Epithelial cell of prostate (primary cell): ENCODE measurements at regions not wholly inside any gene's neighbourhood (a gene's known extent, or its start where the extent isn't known, plus 50 kb on each side); places are given as distances from the start of the nearest gene placed in this dataset.
"Not testable (repeated sequence)": the region's sequence is repeated elsewhere in the genome, so short reads cannot be mapped to it uniquely, and the experiment has no call there.

Experiments
- DNase-seq: peaks from one replicate; pipeline ENCODE4 v3.0.0-alpha.2; 2011; ENCODE audit warnings: low read depth, low spot score
- H3K27ac ChIP-seq: fragments of 450-650 bp; 2 replicates; pipeline ENCODE4 v1.5.1; 2017; ENCODE audit warnings: mild to moderate bottlenecking

GRCh38 chr3:88882121-88882520 lies 225.3 kb upstream of the EPHA3 start:
- no peak overlapping the region for H3K27ac ChIP-seq
- DNase-seq: no peak

GRCh38 chr3:88886624-88887023 lies 220.8 kb upstream of the EPHA3 start:
- not testable (repeated sequence) for DNase-seq, H3K27ac ChIP-seq

- no peak overlapping the region for H3K27ac ChIP-seq
- peak; percentile 20 for DNase-seq
Measured at GRCh38 chr3:88896026-88896425, 211.4 kb upstream of the EPHA3 start.

- no peak overlapping the region for H3K27ac ChIP-seq
- DNase-seq: no peak
Measured at GRCh38 chr3:88912294-88912877, 195.0 kb upstream of the EPHA3 start.

GRCh38 chr3:88918841-88919240 lies 188.6 kb upstream of the EPHA3 start:
- no peak overlapping the region for H3K27ac ChIP-seq
- DNase-seq: no peak

- H3K27ac ChIP-seq: no peak overlapping the region
- DNase-seq: no peak
Measured at GRCh38 chr3:88921986-88922385, 185.4 kb upstream of the EPHA3 start.

GRCh38 chr3:88926221-88926620 lies 181.2 kb upstream of the EPHA3 start:
- DNase-seq: no peak
- no peak overlapping the region for H3K27ac ChIP-seq

GRCh38 chr3:88930611-88931010 lies 176.8 kb upstream of the EPHA3 start:
- no peak overlapping the region for H3K27ac ChIP-seq
- DNase-seq: no peak

- H3K27ac ChIP-seq: no peak overlapping the region
- DNase-seq: no peak
Measured at GRCh38 chr3:88936831-88937230, 170.6 kb upstream of the EPHA3 start.

- no peak for DNase-seq
- no peak overlapping the region for H3K27ac ChIP-seq
Measured at GRCh38 chr3:88940296-88940695, 167.1 kb upstream of the EPHA3 start.

- no peak overlapping the region for H3K27ac ChIP-seq
- DNase-seq: no peak
Measured at GRCh38 chr3:88947013-88947412, 160.4 kb upstream of the EPHA3 start.

- DNase-seq: no peak
- H3K27ac ChIP-seq: no peak overlapping the region
Measured at GRCh38 chr3:88954853-88955252, 152.6 kb upstream of the EPHA3 start.

- no peak overlapping the region for H3K27ac ChIP-seq
Measured at GRCh38 chr3:88955274-88955673, 152.1 kb upstream of the EPHA3 start.

GRCh38 chr3:88957711-88958439 lies 149.5 kb upstream of the EPHA3 start:
- peak; percentile 8 for DNase-seq
- peak overlapping the region; percentile 65 for H3K27ac ChIP-seq

More at GRCh38 chr3:88955274-88955673, 152.1 kb upstream of the EPHA3 start:
- no peak for DNase-seq

GRCh38 chr3:88960019-88960418 lies 147.4 kb upstream of the EPHA3 start:
- no peak overlapping the region for H3K27ac ChIP-seq

GRCh38 chr3:88963003-88963402 lies 144.4 kb upstream of the EPHA3 start:
- no peak for DNase-seq
- H3K27ac ChIP-seq: no peak overlapping the region

More at GRCh38 chr3:88960019-88960418, 147.4 kb upstream of the EPHA3 start:
- DNase-seq: no peak

GRCh38 chr3:88979760-88980159 lies 127.7 kb upstream of the EPHA3 start:
- H3K27ac ChIP-seq: no peak overlapping the region
- no peak for DNase-seq

- no peak for DNase-seq
Measured at GRCh38 chr3:88983458-88983857, 124.0 kb upstream of the EPHA3 start.

GRCh38 chr3:88984256-88984655 lies 123.2 kb upstream of the EPHA3 start:
- H3K27ac ChIP-seq: no peak overlapping the region
- DNase-seq: no peak

More at GRCh38 chr3:88983458-88983857, 124.0 kb upstream of the EPHA3 start:
- H3K27ac ChIP-seq: no peak overlapping the region

GRCh38 chr3:88984832-88985231 lies 122.6 kb upstream of the EPHA3 start:
- DNase-seq: no peak
- no peak overlapping the region for H3K27ac ChIP-seq

GRCh38 chr3:88985491-88985890 lies 121.9 kb upstream of the EPHA3 start:
- DNase-seq: no peak
- H3K27ac ChIP-seq: no peak overlapping the region

GRCh38 chr3:88986834-88987233 lies 120.6 kb upstream of the EPHA3 start:
- DNase-seq: peak; percentile 43
- no peak overlapping the region for H3K27ac ChIP-seq
